ENCODE measurements at regions not wholly inside any gene's neighbourhood (a gene's known extent, or its start where the extent isn't known, plus 50 kb on each side); places are given as distances from the start of the nearest gene placed in this dataset.

DNA sequence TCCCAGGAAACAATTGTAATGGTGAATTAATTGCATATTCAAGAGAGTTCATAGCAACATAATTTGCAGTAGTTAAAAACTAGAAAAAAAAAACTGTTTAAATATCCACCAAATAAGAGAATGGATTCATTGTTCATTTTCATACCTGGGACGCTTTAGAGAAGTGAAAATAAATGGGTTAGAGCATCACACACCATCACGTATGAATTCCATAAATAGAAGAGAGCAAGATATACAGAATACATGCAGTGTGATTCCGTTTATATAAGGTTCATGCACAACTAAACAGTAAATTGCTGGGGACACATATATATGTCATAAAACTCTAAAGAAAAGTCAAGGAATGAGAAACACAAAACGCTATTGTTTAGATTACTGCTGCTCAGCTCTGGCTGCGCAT, 577.0 kb upstream of the KCNMB2 start:
- Histone ChIP-seq H3K27ac (ENCODE audit: low read depth, low read length) (no peak overlapping the region), H3K4me3 (ENCODE audit: low read depth, low read length) (no peak overlapping the region), H3K27me3 (ENCODE audit: control insufficient read depth, insufficient read depth, low read length) (no peaks in the 10 kb centered on the region), H3K36me3 (ENCODE audit: control insufficient read depth, insufficient read depth, low read length) (no peaks in the 10 kb centered on the region), H3K9me3 (ENCODE audit: control insufficient read depth, insufficient read depth, low read length) (no peaks in the 10 kb centered on the region), H3K4me1 (ENCODE audit: control insufficient read depth, insufficient read depth, low read length) (no peaks in the 10 kb centered on the region)
- DNase-seq (ENCODE audit: low read depth in 4 of 6, low spot score in 6 of 6): no peak
- WGBS (ENCODE audit: insufficient coverage): 75% methylated on average over 2 of the region's 5 CpGs

DNA sequence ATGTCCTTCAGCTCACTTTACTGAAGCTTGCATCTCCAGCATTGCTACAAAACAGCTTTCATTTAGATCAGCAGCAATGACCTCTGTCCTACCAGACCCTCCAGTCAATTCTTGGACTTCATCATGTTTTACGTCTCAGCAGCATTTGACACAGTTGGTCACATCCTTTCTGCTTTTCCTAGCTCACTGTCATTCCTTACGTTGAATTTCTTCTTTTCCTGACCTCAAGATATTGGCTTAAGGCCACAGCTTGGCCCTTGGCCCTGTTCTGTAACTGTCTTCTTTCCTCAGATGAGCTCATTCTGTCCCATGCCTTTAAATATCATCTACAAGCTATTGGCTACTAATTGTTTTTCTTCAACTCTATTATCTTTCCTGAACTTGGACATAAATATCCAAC, 576.2 kb upstream of the KCNMB2 start:
- Histone ChIP-seq H3K36me3 (ENCODE audit: control insufficient read depth, insufficient read depth, low read length) (no peaks in the 10 kb centered on the region), H3K27me3 (ENCODE audit: control insufficient read depth, insufficient read depth, low read length) (no peaks in the 10 kb centered on the region), H3K4me3 (ENCODE audit: low read depth, low read length) (no peak overlapping the region), H3K27ac (ENCODE audit: low read depth, low read length) (no peak overlapping the region), H3K9me3 (ENCODE audit: control insufficient read depth, insufficient read depth, low read length) (no peaks in the 10 kb centered on the region), H3K4me1 (ENCODE audit: control insufficient read depth, insufficient read depth, low read length) (no peaks in the 10 kb centered on the region)
- WGBS (ENCODE audit: insufficient coverage): 64% methylated on average over 2 of the region's 2 CpGs
- DNase-seq (ENCODE audit: low read depth in 4 of 6, low spot score in 6 of 6): no peak

DNA sequence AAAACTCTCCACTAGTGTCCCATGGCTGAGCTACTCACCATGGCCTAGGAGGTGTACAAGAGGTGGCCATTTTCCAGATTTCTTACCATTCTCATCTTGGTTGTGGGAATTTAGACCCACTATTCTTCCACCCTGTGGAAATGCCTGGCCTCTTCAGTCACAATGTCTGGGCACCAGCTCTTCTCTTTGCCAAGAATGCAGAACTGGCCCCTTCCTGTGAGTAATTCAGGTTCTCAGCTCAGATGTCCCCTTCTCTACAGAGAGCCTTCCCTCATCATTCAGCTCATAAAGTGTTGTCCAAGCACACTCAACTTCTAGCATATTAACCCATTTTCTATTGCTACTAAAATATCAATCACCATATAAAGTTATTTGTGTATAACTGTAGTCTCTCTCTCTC, 575.5 kb upstream of the KCNMB2 start:
- Histone ChIP-seq H3K36me3 (ENCODE audit: control insufficient read depth, insufficient read depth, low read length) (no peaks in the 10 kb centered on the region), H3K27me3 (ENCODE audit: control insufficient read depth, insufficient read depth, low read length) (no peaks in the 10 kb centered on the region), H3K4me3 (ENCODE audit: low read depth, low read length) (no peak overlapping the region), H3K4me1 (ENCODE audit: control insufficient read depth, insufficient read depth, low read length) (no peaks in the 10 kb centered on the region), H3K27ac (ENCODE audit: low read depth, low read length) (no peak overlapping the region), H3K9me3 (ENCODE audit: control insufficient read depth, insufficient read depth, low read length) (no peaks in the 10 kb centered on the region)
- no peak for DNase-seq (ENCODE audit: low read depth in 4 of 6, low spot score in 6 of 6)

DNA sequence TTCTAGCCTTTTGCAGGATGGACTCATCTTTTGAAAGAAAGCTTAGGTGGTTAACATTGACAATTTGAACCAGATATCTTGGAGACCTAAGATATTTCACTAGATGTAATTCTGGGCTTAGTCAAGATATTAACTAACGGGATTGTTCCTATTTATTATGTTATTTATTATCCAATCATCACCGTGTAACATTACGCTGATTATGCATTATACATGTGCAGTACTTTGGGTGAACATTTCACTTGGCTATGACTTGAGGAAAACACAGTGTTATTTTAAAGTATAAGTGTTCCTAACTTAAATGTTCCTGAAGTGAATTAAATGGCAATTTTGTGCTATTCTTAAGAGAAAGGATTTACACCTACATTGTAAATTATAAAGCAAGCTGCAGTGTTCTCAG, 574.5 kb upstream of the KCNMB2 start:
- H3K9me3 ChIP-seq (ENCODE audit: control insufficient read depth, insufficient read depth, low read length): no peaks in the 10 kb centered on the region
- no peaks in the 10 kb centered on the region for H3K4me1 ChIP-seq (ENCODE audit: control insufficient read depth, insufficient read depth, low read length)
- H3K27ac ChIP-seq (ENCODE audit: low read depth, low read length): no peak overlapping the region
- DNase-seq (ENCODE audit: low read depth in 4 of 6, low spot score in 6 of 6): no peak
- no peak overlapping the region for H3K4me3 ChIP-seq (ENCODE audit: low read depth, low read length)
- H3K36me3 ChIP-seq (ENCODE audit: control insufficient read depth, insufficient read depth, low read length): no peaks in the 10 kb centered on the region
- no CpG with 5 or more reads among the region's 3 CpGs for WGBS (ENCODE audit: insufficient coverage)
- no peaks in the 10 kb centered on the region for H3K27me3 ChIP-seq (ENCODE audit: control insufficient read depth, insufficient read depth, low read length)

DNA sequence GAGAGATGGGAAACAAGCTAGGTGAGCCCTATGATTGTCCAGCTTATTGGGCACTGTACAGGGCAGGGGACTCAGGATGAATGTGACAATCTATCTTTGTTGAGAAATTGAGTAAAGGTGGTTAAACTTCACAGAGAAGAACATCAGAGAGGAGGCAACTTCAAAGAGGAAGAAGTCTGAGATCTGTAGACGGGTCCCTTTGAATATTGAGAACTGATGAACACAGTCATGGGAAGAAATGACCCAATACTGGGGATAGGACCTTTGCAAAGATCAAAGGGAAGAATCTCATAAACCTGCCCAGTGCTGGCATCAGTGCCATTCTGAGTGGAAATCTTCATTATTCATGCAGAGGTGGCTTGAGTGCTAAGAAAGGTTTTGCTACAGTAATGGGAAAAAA, 569.7 kb upstream of the KCNMB2 start:
- DNase-seq (ENCODE audit: low read depth in 4 of 6, low spot score in 6 of 6): no peak
- Histone ChIP-seq H3K4me1 (ENCODE audit: control insufficient read depth, insufficient read depth, low read length) (no peaks in the 10 kb centered on the region), H3K36me3 (ENCODE audit: control insufficient read depth, insufficient read depth, low read length) (no peaks in the 10 kb centered on the region), H3K27ac (ENCODE audit: low read depth, low read length) (no peak overlapping the region), H3K4me3 (ENCODE audit: low read depth, low read length) (no peak overlapping the region), H3K27me3 (ENCODE audit: control insufficient read depth, insufficient read depth, low read length) (no peaks in the 10 kb centered on the region), H3K9me3 (ENCODE audit: control insufficient read depth, insufficient read depth, low read length) (no peaks in the 10 kb centered on the region)
- 60% methylated on average over 1 of the region's 1 CpG for WGBS (ENCODE audit: insufficient coverage)

DNA sequence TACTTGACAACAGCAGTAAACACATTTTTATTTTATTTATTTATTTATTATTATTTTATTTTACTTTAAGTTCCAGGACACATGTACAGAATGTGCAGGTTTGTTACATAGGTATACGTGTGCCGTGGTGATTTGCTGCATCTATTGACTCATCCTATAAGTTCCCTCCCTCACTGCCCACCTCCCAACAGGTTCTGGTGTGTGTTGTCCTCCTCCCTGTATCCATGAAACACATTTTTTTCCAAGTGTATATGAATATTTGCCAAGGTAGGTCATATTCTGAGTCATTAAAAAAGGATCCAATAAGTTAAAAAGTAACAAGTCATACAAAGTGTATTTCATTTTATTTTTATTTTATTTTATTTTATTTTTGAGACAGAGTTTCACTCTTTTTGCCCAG, 567.3 kb upstream of the KCNMB2 start:
- no CpG with 5 or more reads among the region's 2 CpGs for WGBS (ENCODE audit: insufficient coverage)
- H3K27ac ChIP-seq (ENCODE audit: low read depth, low read length): no peak overlapping the region
- no peaks in the 10 kb centered on the region for H3K9me3 ChIP-seq (ENCODE audit: control insufficient read depth, insufficient read depth, low read length)
- no peak overlapping the region for H3K4me3 ChIP-seq (ENCODE audit: low read depth, low read length)
- no peak for DNase-seq (ENCODE audit: low read depth in 4 of 6, low spot score in 6 of 6)
- H3K4me1 ChIP-seq (ENCODE audit: control insufficient read depth, insufficient read depth, low read length): no peaks in the 10 kb centered on the region
- H3K36me3 ChIP-seq (ENCODE audit: control insufficient read depth, insufficient read depth, low read length): no peaks in the 10 kb centered on the region
- H3K27me3 ChIP-seq (ENCODE audit: control insufficient read depth, insufficient read depth, low read length): no peaks in the 10 kb centered on the region

DNA sequence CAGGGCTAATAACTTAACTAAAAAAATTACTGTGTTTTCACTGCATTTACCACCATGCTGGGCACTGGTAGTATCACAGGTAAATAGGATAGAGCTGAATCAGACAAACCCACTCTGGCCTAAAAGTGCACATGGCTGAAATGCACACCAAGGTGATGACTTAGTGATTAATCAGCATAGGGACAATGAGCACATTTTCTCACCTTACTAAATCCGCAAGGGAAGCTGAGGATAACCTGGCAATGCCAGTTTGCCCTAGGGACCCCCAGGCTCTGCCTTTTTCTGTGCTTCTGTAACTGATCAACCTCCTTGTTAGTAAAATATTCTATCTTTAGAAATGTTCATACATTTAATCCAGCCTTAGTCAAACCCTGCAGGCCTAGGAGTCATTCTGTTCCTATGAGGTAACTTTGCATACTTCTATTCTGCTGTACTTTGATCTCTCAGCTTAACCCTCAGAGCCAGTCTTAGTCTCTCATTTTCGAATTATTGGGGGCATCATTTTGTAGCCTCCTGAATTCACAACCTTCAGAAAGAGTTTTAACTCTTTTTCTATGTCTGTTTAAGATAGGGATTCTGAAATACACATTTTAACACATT, 562.9 kb upstream of the KCNMB2 start:
- Histone ChIP-seq H3K4me3 (ENCODE audit: low read depth, low read length) (no peak overlapping the region), H3K36me3 (ENCODE audit: control insufficient read depth, insufficient read depth, low read length) (no peaks in the 10 kb centered on the region), H3K9me3 (ENCODE audit: control insufficient read depth, insufficient read depth, low read length) (no peaks in the 10 kb centered on the region), H3K27ac (ENCODE audit: low read depth, low read length) (no peak overlapping the region), H3K4me1 (ENCODE audit: control insufficient read depth, insufficient read depth, low read length) (no peaks in the 10 kb centered on the region), H3K27me3 (ENCODE audit: control insufficient read depth, insufficient read depth, low read length) (no peaks in the 10 kb centered on the region)
- DNase-seq (ENCODE audit: low read depth in 4 of 6, low spot score in 6 of 6): no peak
- WGBS (ENCODE audit: insufficient coverage): no CpG with 5 or more reads among the region's 2 CpGs

DNA sequence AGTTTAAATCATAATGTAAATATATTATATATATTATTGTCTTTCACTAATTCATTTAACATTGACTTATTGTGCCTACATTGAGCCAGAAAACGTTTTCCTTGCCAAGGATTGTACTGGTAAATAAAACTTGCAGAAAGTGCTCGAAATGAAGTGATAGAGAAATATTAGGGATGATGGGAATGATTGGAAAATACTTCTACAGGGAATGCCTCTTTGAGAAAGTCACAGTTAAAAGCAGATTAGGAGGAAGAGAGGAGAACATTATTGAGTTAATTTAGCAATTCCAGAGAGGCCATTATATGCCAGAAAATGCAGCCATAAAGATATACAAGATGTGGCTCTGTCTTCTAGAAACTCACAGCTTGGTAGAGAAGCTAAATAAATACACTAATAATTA, 560.0 kb upstream of the KCNMB2 start:
- 80% methylated on average over 1 of the region's 2 CpGs for WGBS (ENCODE audit: insufficient coverage)
- H3K4me3 ChIP-seq (ENCODE audit: low read depth, low read length): no peak overlapping the region
- H3K27me3 ChIP-seq (ENCODE audit: control insufficient read depth, insufficient read depth, low read length): no peaks in the 10 kb centered on the region
- H3K36me3 ChIP-seq (ENCODE audit: control insufficient read depth, insufficient read depth, low read length): no peaks in the 10 kb centered on the region
- no peak overlapping the region for H3K27ac ChIP-seq (ENCODE audit: low read depth, low read length)
- H3K4me1 ChIP-seq (ENCODE audit: control insufficient read depth, insufficient read depth, low read length): no peaks in the 10 kb centered on the region
- H3K9me3 ChIP-seq (ENCODE audit: control insufficient read depth, insufficient read depth, low read length): no peaks in the 10 kb centered on the region
- peak in 1 of 6 donors; percentile 51 for DNase-seq (ENCODE audit: low read depth in 4 of 6, low spot score in 6 of 6)

DNA sequence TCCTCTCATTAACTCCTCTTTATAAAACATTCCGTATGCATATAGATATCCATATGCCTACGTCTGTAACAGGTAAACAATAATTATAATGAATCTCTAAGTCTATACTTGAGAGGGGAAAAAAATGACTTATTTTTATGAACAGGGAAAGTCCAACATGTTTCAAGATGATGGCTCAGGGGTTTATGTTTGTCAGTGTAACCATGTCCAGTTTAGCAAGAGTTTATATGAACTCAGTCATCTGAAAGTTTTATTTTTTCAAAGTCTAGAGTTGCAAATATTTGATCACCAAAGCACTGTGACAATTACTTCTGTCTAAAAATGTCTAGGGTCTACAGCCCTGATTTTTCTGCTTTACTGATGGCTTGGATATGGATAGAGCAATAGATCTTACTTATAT, 559.4 kb upstream of the KCNMB2 start:
- H3K27me3 ChIP-seq (ENCODE audit: control insufficient read depth, insufficient read depth, low read length): no peaks in the 10 kb centered on the region
- H3K36me3 ChIP-seq (ENCODE audit: control insufficient read depth, insufficient read depth, low read length): no peaks in the 10 kb centered on the region
- H3K9me3 ChIP-seq (ENCODE audit: control insufficient read depth, insufficient read depth, low read length): no peaks in the 10 kb centered on the region
- H3K4me1 ChIP-seq (ENCODE audit: control insufficient read depth, insufficient read depth, low read length): no peaks in the 10 kb centered on the region
- H3K27ac ChIP-seq (ENCODE audit: low read depth, low read length): no peak overlapping the region
- no peak overlapping the region for H3K4me3 ChIP-seq (ENCODE audit: low read depth, low read length)
- DNase-seq (ENCODE audit: low read depth in 4 of 6, low spot score in 6 of 6): no peak
- WGBS (ENCODE audit: insufficient coverage): no CpG with 5 or more reads among the region's 2 CpGs

DNA sequence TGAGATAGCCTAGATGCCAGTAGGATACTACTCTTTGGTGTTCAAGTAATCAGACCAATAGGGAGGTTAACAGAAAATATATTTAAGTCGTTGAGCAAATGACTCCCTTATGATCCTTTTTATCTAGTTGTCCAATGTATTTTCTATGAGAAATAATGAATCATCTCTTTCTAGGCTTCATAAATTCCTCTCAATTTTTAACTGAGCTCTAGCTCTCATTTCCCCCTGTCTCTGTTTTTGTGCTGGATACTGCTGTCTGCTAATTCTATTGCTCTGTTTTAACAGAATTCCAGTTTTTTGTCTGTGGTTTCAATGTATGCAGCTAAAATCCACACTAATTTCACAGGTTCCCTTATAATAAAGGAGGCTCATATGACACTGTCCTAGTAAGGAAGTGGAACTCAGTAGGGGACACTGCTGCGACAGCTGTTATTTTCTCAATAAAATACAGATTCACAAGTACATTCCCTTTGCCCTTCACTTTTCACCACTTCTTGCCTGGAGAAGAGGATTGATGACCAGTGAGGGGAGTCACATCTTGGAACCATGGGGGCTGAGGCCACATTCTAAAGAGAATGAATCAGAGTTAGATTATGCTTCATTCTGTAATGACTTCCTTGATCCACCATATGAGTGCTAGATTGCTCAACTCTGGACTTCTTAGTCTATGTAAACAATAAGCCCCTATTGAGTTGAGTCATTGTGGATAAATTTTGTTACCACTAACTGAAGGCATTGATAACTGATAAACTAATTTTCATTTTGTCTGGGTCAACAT, 558.7 kb upstream of the KCNMB2 start:
- WGBS (ENCODE audit: insufficient coverage): no CpG with 5 or more reads among the region's 2 CpGs
- H3K4me1 ChIP-seq (ENCODE audit: control insufficient read depth, insufficient read depth, low read length): no peaks in the 10 kb centered on the region
- H3K9me3 ChIP-seq (ENCODE audit: control insufficient read depth, insufficient read depth, low read length): no peaks in the 10 kb centered on the region
- H3K4me3 ChIP-seq (ENCODE audit: low read depth, low read length): no peak overlapping the region
- H3K27me3 ChIP-seq (ENCODE audit: control insufficient read depth, insufficient read depth, low read length): no peaks in the 10 kb centered on the region
- H3K27ac ChIP-seq (ENCODE audit: low read depth, low read length): no peak overlapping the region
- no peak for DNase-seq (ENCODE audit: low read depth in 4 of 6, low spot score in 6 of 6)
- no peaks in the 10 kb centered on the region for H3K36me3 ChIP-seq (ENCODE audit: control insufficient read depth, insufficient read depth, low read length)
